ENCODE measurements at regions not wholly inside any gene's neighbourhood (a gene's known extent, or its start where the extent isn't known, plus 50 kb on each side); places are given as distances from the start of the nearest gene placed in this dataset.

DNA sequence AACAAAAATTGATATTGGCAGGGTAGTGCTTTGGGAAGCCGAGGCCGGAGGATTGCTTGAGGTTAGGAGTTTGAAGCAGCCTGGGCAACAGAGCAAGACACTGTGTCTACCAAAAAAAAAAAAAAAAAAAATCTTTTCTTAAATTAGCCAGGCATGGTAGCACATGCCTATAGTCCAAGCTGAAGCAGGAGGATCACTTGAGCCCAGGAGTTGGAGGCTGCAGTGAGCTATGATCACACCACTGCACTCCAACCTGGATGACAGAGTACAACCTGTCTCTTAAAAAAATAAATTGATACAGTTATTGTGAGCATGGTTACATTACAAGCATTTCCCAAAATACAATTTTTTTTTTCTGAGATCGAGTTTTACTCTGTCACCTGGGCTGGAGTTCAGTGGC lies 59.4 kb upstream of the SVIL start:
- no peak for TF ChIP-seq POLR2AphosphoS5 (IDR thresholded peaks at IDR 0.05)
- no peak for TF ChIP-seq POLR2A (IDR thresholded peaks at IDR 0.05)
- TF ChIP-seq, protein P1, sequence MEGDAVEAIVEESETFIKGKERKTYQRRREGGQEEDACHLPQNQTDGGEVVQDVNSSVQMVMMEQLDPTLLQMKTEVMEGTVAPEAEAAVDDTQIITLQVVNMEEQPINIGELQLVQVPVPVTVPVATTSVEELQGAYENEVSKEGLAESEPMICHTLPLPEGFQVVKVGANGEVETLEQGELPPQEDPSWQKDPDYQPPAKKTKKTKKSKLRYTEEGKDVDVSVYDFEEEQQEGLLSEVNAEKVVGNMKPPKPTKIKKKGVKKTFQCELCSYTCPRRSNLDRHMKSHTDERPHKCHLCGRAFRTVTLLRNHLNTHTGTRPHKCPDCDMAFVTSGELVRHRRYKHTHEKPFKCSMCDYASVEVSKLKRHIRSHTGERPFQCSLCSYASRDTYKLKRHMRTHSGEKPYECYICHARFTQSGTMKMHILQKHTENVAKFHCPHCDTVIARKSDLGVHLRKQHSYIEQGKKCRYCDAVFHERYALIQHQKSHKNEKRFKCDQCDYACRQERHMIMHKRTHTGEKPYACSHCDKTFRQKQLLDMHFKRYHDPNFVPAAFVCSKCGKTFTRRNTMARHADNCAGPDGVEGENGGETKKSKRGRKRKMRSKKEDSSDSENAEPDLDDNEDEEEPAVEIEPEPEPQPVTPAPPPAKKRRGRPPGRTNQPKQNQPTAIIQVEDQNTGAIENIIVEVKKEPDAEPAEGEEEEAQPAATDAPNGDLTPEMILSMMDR (IDR thresholded peaks at IDR 0.05), result no peak
- no peak for TF ChIP-seq EP300 (IDR thresholded peaks at IDR 0.05)
